KMS-11 (cell line): ENCODE measurements at regions not wholly inside any gene's neighbourhood (a gene's known extent, or its start where the extent isn't known, plus 50 kb on each side); places are given as distances from the start of the nearest gene placed in this dataset.

Experiments
- H2AFZ ChIP-seq: fragments of 200-600 bp; sonication (generic); 2 replicates; pipeline ENCODE4 v1.6.1; 2016; ENCODE audit warnings: antibody characterized with exemption, mixed run types, low read depth
- H3K27ac ChIP-seq: fragments of 200-600 bp; sonication (generic); 2 replicates; pipeline ENCODE4 v1.6.1; 2016; ENCODE audit warnings: mild to moderate bottlenecking, mixed run types
- H3K27me3 ChIP-seq: fragments of 200-600 bp; sonication (generic); 2 replicates; pipeline ENCODE4 v1.6.1; 2017; ENCODE audit warnings: mild to moderate bottlenecking, low read depth, mixed run types, moderate library complexity; ENCODE audit not compliant: insufficient read depth
- H3K36me3 ChIP-seq: fragments of 200-600 bp; sonication (generic); 2 replicates; pipeline ENCODE4 v1.6.1; 2017; ENCODE audit warnings: mild to moderate bottlenecking, mixed run types; ENCODE audit not compliant: insufficient read depth
- H3K4me1 ChIP-seq: fragments of 200-600 bp; sonication (generic); 2 replicates; pipeline ENCODE4 v1.6.1; 2016; ENCODE audit warnings: mild to moderate bottlenecking, low read depth, mixed run types; ENCODE audit not compliant: poor library complexity, severe bottlenecking
- H3K4me2 ChIP-seq: fragments of 200-600 bp; sonication (generic); 2 replicates; pipeline ENCODE4 v1.7.0; 2016; ENCODE audit warnings: mild to moderate bottlenecking, mixed run types
- H3K4me3 ChIP-seq: fragments of 200-600 bp; sonication (generic); IDR thresholded peaks from 2 replicates; pipeline ENCODE4 v1.6.1; 2017; ENCODE audit warnings: low read depth, low read length, mixed read lengths; ENCODE audit not compliant: insufficient read depth
- H3K79me2 ChIP-seq: fragments of 200-600 bp; sonication (generic); 2 replicates; pipeline ENCODE4 v1.6.1; 2016; ENCODE audit warnings: low read depth, mixed run types; ENCODE audit not compliant: insufficient read depth
- H3K9ac ChIP-seq: fragments of 200-600 bp; sonication (generic); 2 replicates; pipeline ENCODE4 v1.6.1; 2016; ENCODE audit warnings: mild to moderate bottlenecking, mixed run types
- H4K20me1 ChIP-seq: fragments of 200-600 bp; sonication (generic); 2 replicates; pipeline ENCODE4 v1.6.1; 2016; ENCODE audit warnings: mild to moderate bottlenecking, mixed run types; ENCODE audit not compliant: insufficient read depth
- TF ChIP-seq, protein P1 (sequence below): fragments of 200-600 bp; sonication (generic); conservative IDR thresholded peaks from 2 replicates; pipeline ENCODE4 v1.6.1; 2017; ENCODE audit warnings: low read depth, mild to moderate bottlenecking, antibody characterized with exemption, low read length, moderate library complexity, mixed read lengths

DNA sequence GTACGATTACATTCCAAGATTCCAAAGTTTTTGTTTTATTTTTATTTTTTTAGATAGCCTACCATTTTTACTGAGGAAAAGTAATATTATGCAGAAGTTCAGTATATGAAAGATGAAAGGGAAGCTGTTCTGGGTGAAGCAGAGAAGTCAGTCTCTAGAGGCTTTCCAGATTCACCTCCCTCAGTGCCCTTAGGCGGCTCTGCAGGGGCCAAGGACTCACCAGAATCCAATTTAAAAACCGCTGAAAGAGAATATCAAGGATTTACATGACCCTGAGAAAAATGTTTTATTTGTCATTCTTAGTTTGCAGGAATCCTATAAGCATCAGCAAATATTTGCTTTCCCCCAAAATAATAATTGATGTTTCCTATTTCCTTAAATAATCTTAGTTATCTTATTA is 1084.6 kb upstream of the ARRDC3 start:
- H3K79me2 ChIP-seq: no peaks in the 10 kb centered on the region
- TF ChIP-seq, protein P1, sequence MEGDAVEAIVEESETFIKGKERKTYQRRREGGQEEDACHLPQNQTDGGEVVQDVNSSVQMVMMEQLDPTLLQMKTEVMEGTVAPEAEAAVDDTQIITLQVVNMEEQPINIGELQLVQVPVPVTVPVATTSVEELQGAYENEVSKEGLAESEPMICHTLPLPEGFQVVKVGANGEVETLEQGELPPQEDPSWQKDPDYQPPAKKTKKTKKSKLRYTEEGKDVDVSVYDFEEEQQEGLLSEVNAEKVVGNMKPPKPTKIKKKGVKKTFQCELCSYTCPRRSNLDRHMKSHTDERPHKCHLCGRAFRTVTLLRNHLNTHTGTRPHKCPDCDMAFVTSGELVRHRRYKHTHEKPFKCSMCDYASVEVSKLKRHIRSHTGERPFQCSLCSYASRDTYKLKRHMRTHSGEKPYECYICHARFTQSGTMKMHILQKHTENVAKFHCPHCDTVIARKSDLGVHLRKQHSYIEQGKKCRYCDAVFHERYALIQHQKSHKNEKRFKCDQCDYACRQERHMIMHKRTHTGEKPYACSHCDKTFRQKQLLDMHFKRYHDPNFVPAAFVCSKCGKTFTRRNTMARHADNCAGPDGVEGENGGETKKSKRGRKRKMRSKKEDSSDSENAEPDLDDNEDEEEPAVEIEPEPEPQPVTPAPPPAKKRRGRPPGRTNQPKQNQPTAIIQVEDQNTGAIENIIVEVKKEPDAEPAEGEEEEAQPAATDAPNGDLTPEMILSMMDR: no peak
- no peak overlapping the region for H3K4me3 ChIP-seq

DNA sequence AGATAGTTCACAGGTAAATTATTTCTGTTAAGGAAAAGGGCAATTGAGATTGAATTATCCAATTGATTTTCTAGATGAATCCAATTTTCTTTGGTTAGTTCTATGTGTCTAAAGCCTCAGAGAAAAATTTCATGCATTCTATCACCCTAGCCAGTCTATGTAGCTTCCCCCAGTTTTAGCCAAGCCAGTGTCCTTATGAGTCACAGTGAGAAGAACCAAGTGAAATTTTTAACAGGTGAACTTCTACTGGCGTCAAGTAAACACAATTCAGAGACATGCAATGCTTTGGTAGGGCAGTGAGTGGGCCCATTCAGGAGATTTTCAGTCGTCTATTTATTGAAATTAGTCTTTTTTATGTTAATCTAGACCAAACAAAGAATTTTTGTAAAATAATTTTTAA is 1077.4 kb upstream of the ARRDC3 start:
- no peak overlapping the region for H3K4me3 ChIP-seq
- H4K20me1 ChIP-seq: no peaks in the 10 kb centered on the region
- H3K9ac ChIP-seq: no peak overlapping the region
- H3K27ac ChIP-seq: no peak overlapping the region
- H3K79me2 ChIP-seq: no peaks in the 10 kb centered on the region
- no peaks in the 10 kb centered on the region for H3K4me1 ChIP-seq
- H3K36me3 ChIP-seq: no peaks in the 10 kb centered on the region
- TF ChIP-seq, protein P1: no peak
- no peak overlapping the region for H3K4me2 ChIP-seq
- no peak overlapping the region for H2AFZ ChIP-seq
- no peaks in the 10 kb centered on the region for H3K27me3 ChIP-seq

More for the DNA sequence above, 1084.6 kb upstream of the ARRDC3 start:
- Histone ChIP-seq H4K20me1 (no peaks in the 10 kb centered on the region), H2AFZ (no peak overlapping the region), H3K4me1 (no peaks in the 10 kb centered on the region), H3K36me3 (no peaks in the 10 kb centered on the region), H3K9ac (no peak overlapping the region), H3K4me2 (no peak overlapping the region), H3K27ac (no peak overlapping the region), H3K27me3 (no peaks in the 10 kb centered on the region)

DNA sequence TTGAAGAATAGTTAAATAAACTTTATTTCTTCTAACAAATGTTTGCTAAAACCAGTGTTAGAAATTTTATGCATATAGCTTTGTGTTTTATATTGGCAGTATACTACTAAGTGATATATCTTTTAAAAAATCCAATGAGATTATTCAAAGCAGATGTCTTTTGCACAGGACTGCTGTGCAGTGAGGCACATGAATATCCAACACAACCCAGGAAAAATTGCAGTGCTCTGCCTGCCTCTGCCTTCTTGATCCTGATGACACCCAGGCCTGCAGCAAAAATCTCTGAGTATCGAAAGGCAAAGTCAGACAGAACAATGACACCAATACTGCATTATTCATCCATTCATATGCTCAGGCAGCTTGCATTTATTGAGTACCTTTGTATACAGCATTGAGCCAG is 1076.5 kb upstream of the ARRDC3 start:
- no peaks in the 10 kb centered on the region for H3K27me3 ChIP-seq
- no peaks in the 10 kb centered on the region for H4K20me1 ChIP-seq
- no peaks in the 10 kb centered on the region for H3K79me2 ChIP-seq
- no peak overlapping the region for H2AFZ ChIP-seq
- H3K4me2 ChIP-seq: no peak overlapping the region
- H3K36me3 ChIP-seq: no peaks in the 10 kb centered on the region
- no peak overlapping the region for H3K27ac ChIP-seq
- H3K4me3 ChIP-seq: no peak overlapping the region
- TF ChIP-seq, protein P1: no peak
- no peak overlapping the region for H3K9ac ChIP-seq
- H3K4me1 ChIP-seq: no peaks in the 10 kb centered on the region

DNA sequence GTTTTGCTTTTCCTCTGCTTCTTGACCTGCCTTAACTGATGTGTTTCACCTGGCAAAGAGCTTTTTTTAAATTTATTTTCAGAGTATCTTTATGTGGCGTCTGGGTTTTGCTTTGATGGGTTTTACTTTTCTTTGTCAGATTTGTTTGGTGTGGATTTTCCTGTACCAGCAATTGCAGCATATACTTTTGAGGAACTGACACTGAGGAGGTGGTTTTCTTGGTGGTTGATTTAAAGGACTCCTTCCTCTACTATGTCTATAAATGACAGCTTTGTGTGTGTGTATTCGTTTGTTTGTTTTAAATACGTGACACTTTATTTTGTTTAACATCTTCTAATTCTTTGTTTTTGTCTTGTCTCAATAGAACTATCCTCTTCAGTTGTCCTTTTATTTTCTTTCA is 1071.9 kb upstream of the ARRDC3 start:
- H3K4me2 ChIP-seq: no peak overlapping the region
- no peaks in the 10 kb centered on the region for H3K4me1 ChIP-seq
- no peak overlapping the region for H3K9ac ChIP-seq
- no peak overlapping the region for H3K27ac ChIP-seq
- no peaks in the 10 kb centered on the region for H4K20me1 ChIP-seq
- TF ChIP-seq, protein P1: no peak
- H3K79me2 ChIP-seq: no peaks in the 10 kb centered on the region
- H3K4me3 ChIP-seq: no peak overlapping the region
- no peaks in the 10 kb centered on the region for H3K36me3 ChIP-seq
- H2AFZ ChIP-seq: no peak overlapping the region
- H3K27me3 ChIP-seq: no peaks in the 10 kb centered on the region
